GM12878 (cell line): ENCODE measurements at regions not wholly inside any gene's neighbourhood (a gene's known extent, or its start where the extent isn't known, plus 50 kb on each side); places are given as distances from the start of the nearest gene placed in this dataset.

Source experiments
- ATAC-seq: fragments of 200-7000 bp; cut with Tn5 transposase; 3 replicates; pipeline ENCODE4 v1.9.1; 2020; ENCODE audit warnings: mild to moderate bottlenecking, moderate library complexity
- BruUV-seq: library from RNA; stranded (reverse); fragments of 400-500 nt; replicated peaks from 2 replicates; lab custom pipeline; 2021; lab: Mats Ljungman, UMichigan
- CTCF ChIA-PET: fragments of 300-600 bp; sonication (Branson Sonifier 250); formaldehyde crosslinking; extraction: SDS; loops from one replicate; lab custom pipeline; 2021; ENCODE audit warnings: inconsistent platforms; lab: Yijun Ruan, JAX
- POLR2A ChIA-PET: fragments of 350-600 bp; formaldehyde crosslinking; extraction: SDS; loops from one replicate; lab custom pipeline; 2021; ENCODE audit warnings: inconsistent platforms; lab: Charles Lee
- RAD21 ChIA-PET: fragments of 300-600 bp; sonication (Branson Sonifier 250); formaldehyde crosslinking; loops from one replicate; lab custom pipeline; 2023; ENCODE audit warnings: antibody characterized with exemption; ENCODE audit not compliant: unreplicated experiment; lab: Charles Lee
- SMC1A ChIA-PET: fragments of 300-600 bp; sonication (Branson Sonifier 250); formaldehyde crosslinking; loops from one replicate; lab custom pipeline; 2023; ENCODE audit not compliant: unreplicated experiment, uncharacterized antibody; lab: Charles Lee
- DNase-seq: peaks from one replicate; pipeline ENCODE4 v3.0.0-alpha.2; 2011; ENCODE audit warnings: low read depth, low spot score
- FAIRE-seq: peaks from 3 replicates; lab custom pipeline; 2011; peaks lifted over from hg19 to GRCh38; lab: Jason Lieb, UNC
- H2AFZ ChIP-seq: 2 replicates; pipeline ENCODE4 v1.6.0; 2011; ENCODE audit warnings: low read depth, low read length, control low read depth; ENCODE audit not compliant: control insufficient read depth
- H3K27ac ChIP-seq: 2 replicates; pipeline ENCODE4 v1.5.1; 2011; ENCODE audit warnings: control low read depth; ENCODE audit not compliant: control insufficient read depth, insufficient read depth
- H3K27me3 ChIP-seq, 2 experiments: replicated peaks in 1 of 2; 2 replicates each; pipeline versions ENCODE4 v1.6.0 to v1.6.1; 2011; ENCODE audit warnings: low read length in 1 of 2; ENCODE audit not compliant: control insufficient read depth in 2 of 2, insufficient read depth in 2 of 2
- H3K36me3 ChIP-seq, 2 experiments: 2 replicates each; pipeline ENCODE4 v1.5.1; 2011; ENCODE audit warnings: low read length in 1 of 2; ENCODE audit not compliant: control insufficient read depth in 2 of 2, insufficient read depth in 2 of 2
- H3K4me1 ChIP-seq: 2 replicates; pipeline ENCODE4 v1.6.1; 2011; ENCODE audit warnings: mild to moderate bottlenecking, low read length, moderate library complexity, mixed read lengths; ENCODE audit not compliant: control insufficient read depth, insufficient read depth
- H3K4me2 ChIP-seq: 2 replicates; pipeline ENCODE4 v1.6.0; 2011; ENCODE audit warnings: control low read depth; ENCODE audit not compliant: control insufficient read depth, insufficient read depth
- H3K4me3 ChIP-seq: fragments of 200-600 bp; sonication (generic); 2 replicates; pipeline ENCODE4 v1.5.1; 2016
- H3K79me2 ChIP-seq: 2 replicates; pipeline ENCODE4 v1.6.0; 2011; ENCODE audit warnings: low read length; ENCODE audit not compliant: control insufficient read depth, insufficient read depth
- H3K9ac ChIP-seq: 2 replicates; pipeline ENCODE4 v1.8.0; 2011; ENCODE audit warnings: low read length, control low read depth, mixed read lengths; ENCODE audit not compliant: control insufficient read depth, insufficient read depth
- H3K9me3 ChIP-seq: replicated peaks from 3 replicates; pipeline ENCODE4 v1.5.1; 2011; ENCODE audit warnings: mild to moderate bottlenecking, low read length; ENCODE audit not compliant: control insufficient read depth, insufficient read depth
- H4K20me1 ChIP-seq: 2 replicates; pipeline ENCODE4 v1.6.0; 2011; ENCODE audit not compliant: control insufficient read depth, insufficient read depth
- BCL11A ChIP-seq: IDR thresholded peaks from 2 replicates; pipeline ENCODE4 v1.6.1; 2011; ENCODE audit warnings: low read depth, low read length
- EGR1 ChIP-seq, 2 experiments: IDR thresholded peaks; 1 replicate in 1 of 2; 2 replicates in 1 of 2; pipeline ENCODE4 v1.6.1; 2011 to 2012; ENCODE audit warnings: low read depth in 2 of 2, low read length in 2 of 2, borderline replicate concordance in 1 of 2, mild to moderate bottlenecking in 1 of 2, moderate library complexity in 1 of 2
- EZH2 ChIP-seq: IDR thresholded peaks from 2 replicates; pipeline ENCODE4 v1.6.1; 2012; ENCODE audit warnings: low read depth, mild to moderate bottlenecking, control low read depth, inconsistent platforms, low read length, borderline replicate concordance; ENCODE audit not compliant: control insufficient read depth
- IRF4 ChIP-seq: IDR thresholded peaks from 2 replicates; pipeline ENCODE4 v1.6.1; 2011; ENCODE audit warnings: low read depth, low read length
- MEF2B ChIP-seq: fragments of 450-650 bp; IDR thresholded peaks from 2 replicates; pipeline ENCODE4 v1.6.1; 2018; ENCODE audit warnings: mild to moderate bottlenecking, moderate library complexity; ENCODE audit not compliant: partially characterized antibody, poor library complexity, severe bottlenecking
- MYC ChIP-seq: IDR thresholded peaks from 2 replicates; pipeline ENCODE4 v1.6.1; 2011; ENCODE audit warnings: mild to moderate bottlenecking, low read length, moderate library complexity, inconsistent platforms; ENCODE audit not compliant: insufficient read depth, insufficient replicate concordance, insufficient read length, severe bottlenecking
- PML ChIP-seq: IDR thresholded peaks from 2 replicates; pipeline ENCODE4 v1.6.1; 2012; ENCODE audit warnings: low read length, inconsistent platforms
- TCF12 ChIP-seq: IDR thresholded peaks from 2 replicates; pipeline ENCODE4 v1.6.1; 2011; ENCODE audit warnings: low read depth, mild to moderate bottlenecking, low read length
- WGBS: methylation state at CpG from one replicate; pipeline ENCODE4 v1.1.6; 2016; ENCODE audit warnings: low lambda C conversion rate; ENCODE audit not compliant: insufficient replicate concordance, insufficient coverage; ENCODE audit errors: missing lambda C conversion rate; 5-methylcytosine and 5-hydroxymethylcytosine counted together
- in situ Hi-C: fragments of 300-500 bp; cut with MboI; formaldehyde crosslinking; loops from 9 replicates; pipeline ENCODE4 v1.14.3; 2018; ENCODE audit warnings: mixed read lengths
- intact Hi-C: fragments of 100-400 bp; cut with micrococcal nuclease; formaldehyde crosslinking; loops from one replicate; pipeline ENCODE4 v1.14.2; 2022; ENCODE audit not compliant: unreplicated experiment
- TF ChIP-seq, protein P1 (sequence below): fragments of 150-350 bp; IDR thresholded peaks from 2 replicates; pipeline ENCODE4 v1.6.1; 2014; ENCODE audit warnings: mild to moderate bottlenecking, low read depth, low read length

DNA sequence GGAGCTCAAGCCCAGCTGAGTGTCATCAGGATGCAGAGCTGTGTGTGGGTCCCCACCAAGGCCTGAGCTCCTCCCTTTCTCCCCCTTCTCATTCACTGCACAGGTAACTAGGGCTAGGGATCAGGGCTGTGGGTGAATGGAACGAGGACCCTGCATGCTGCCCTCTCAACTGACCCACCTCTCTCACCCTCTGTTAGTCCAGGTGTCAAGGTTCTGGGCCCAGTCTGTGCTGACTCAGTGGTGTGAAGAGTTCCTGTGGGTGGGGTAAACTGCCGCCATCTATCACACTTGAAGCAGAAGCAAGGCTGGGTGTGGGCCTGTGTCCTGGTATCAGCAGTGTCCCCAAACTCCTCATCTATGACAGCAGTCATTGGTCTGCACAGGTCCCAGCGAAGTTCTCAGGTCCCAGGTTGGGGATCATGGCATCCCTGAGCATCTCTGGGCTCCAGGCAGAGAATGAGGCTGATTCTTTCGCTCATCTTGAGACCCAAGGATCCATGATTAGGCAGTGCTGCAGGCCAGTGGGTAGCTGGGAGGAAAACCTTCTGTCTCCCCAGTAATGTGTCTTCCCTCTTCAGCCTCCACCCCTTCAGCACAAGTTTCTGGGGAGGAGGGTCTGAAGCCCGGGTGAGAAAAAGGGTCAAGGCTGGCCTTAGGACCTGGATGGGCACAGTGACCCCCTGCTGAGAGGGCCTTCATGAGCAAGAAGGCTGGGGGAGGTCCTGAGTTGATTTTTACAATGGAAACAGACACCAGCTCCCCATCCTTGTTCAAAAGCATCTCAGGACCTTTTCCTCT lies 109.8 kb downstream of the ZNF280B start:
- DNase-seq, result no peak
- SMC1A ChIA-PET, result no interaction called here
- no peak for FAIRE-seq
- no peak overlapping the region for H3K4me2 ChIP-seq
- CTCF ChIA-PET, result interaction anchor here (0.8 kb wide), 1 partner anchor 28 kb away, joined by 3 read pairs; no protein-coding TSS in a partner anchor
- POLR2A ChIA-PET, result no interaction called here
- no peaks in the 10 kb centered on the region for H3K9me3 ChIP-seq
- 15% methylated on average over 5 of the region's 5 CpGs for WGBS
- no peak for TF ChIP-seq TCF12
- TF ChIP-seq IRF4, result no peak
- no peak for TF ChIP-seq MYC
- TF ChIP-seq, protein P1, sequence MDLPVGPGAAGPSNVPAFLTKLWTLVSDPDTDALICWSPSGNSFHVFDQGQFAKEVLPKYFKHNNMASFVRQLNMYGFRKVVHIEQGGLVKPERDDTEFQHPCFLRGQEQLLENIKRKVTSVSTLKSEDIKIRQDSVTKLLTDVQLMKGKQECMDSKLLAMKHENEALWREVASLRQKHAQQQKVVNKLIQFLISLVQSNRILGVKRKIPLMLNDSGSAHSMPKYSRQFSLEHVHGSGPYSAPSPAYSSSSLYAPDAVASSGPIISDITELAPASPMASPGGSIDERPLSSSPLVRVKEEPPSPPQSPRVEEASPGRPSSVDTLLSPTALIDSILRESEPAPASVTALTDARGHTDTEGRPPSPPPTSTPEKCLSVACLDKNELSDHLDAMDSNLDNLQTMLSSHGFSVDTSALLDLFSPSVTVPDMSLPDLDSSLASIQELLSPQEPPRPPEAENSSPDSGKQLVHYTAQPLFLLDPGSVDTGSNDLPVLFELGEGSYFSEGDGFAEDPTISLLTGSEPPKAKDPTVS, result no peak
- TF ChIP-seq MEF2B, result no peak
- TF ChIP-seq EGR1 (IDR thresholded peaks at IDR 0.05; ENCODE audit: borderline replicate concordance in 1 of 2, low read depth in 2 of 2, low read length in 2 of 2), result no peak
- no peak for TF ChIP-seq BCL11A
- TF ChIP-seq PML, result no peak
- no peak for TF ChIP-seq EZH2
- H2AFZ ChIP-seq, result no peak overlapping the region
- no peak for ATAC-seq
- no TSS peak for BruUV-seq
- H3K9ac ChIP-seq, result no peak overlapping the region
- no peaks in the 10 kb centered on the region for H3K36me3 ChIP-seq
- in situ Hi-C loops, result no loop called here
- no peaks in the 10 kb centered on the region; the same call in 1 of the 2 replicates for H3K4me1 ChIP-seq
- no peaks in the 10 kb centered on the region for H3K27me3 ChIP-seq
- H3K27ac ChIP-seq, result no peak overlapping the region
- H3K79me2 ChIP-seq, result no peaks in the 10 kb centered on the region
- intact Hi-C loops, result no loop called here
- no peak overlapping the region for H3K4me3 ChIP-seq
- no peaks in the 10 kb centered on the region for H4K20me1 ChIP-seq
- RAD21 ChIA-PET, result interaction anchor here (1.1 kb wide), 1 partner anchor 24 kb away, joined by 3 read pairs; no protein-coding TSS in a partner anchor
